HCT116 (cell line): ENCODE measurements at regions not wholly inside any gene's neighbourhood (a gene's known extent, or its start where the extent isn't known, plus 50 kb on each side); places are given as distances from the start of the nearest gene placed in this dataset.

Source experiments
- ATAC-seq: fragments of 200-7000 bp; cut with Tn5 transposase; 2 replicates; pipeline ENCODE4 v1.9.1; 2020; ENCODE audit warnings: mild to moderate bottlenecking, moderate library complexity
- BruUV-seq: library from RNA; stranded (reverse); fragments of 400-500 nt; replicated peaks from 2 replicates; lab custom pipeline; 2021; lab: Mats Ljungman, UMichigan
- CTCF ChIA-PET: fragments of 300-600 bp; sonication (Branson Sonifier 250); formaldehyde crosslinking; loops from one replicate; lab custom pipeline; 2021; ENCODE audit warnings: antibody characterized with exemption; lab: Charles Lee
- POLR2A ChIA-PET: fragments of 300-600, 350-600 bp; sonication (Branson Sonifier 250); formaldehyde crosslinking; loops from one replicate; lab custom pipeline; 2021; ENCODE audit warnings: antibody characterized with exemption; lab: Charles Lee
- RAD21 ChIA-PET, 2 experiments: fragments of 300-600 bp; sonication (Branson Sonifier 250); formaldehyde crosslinking; loops; one replicate each; lab custom pipeline; 2023; ENCODE audit warnings: low total read pairs in 2 of 2; ENCODE audit not compliant: uncharacterized antibody in 2 of 2, unreplicated experiment in 2 of 2, low non-redundant PET in 1 of 2; lab: Charles Lee
- DNase-seq: peaks from one replicate; pipeline ENCODE4 v3.0.0-alpha.2; 2010; ENCODE audit warnings: low read depth, low spot score
- H2AFZ ChIP-seq: fragments of 200-600 bp; shearing (Covaris generic), sonication (generic); 2 replicates; pipeline ENCODE4 v1.6.1; 2017; ENCODE audit warnings: low read depth, mixed run types, mixed read lengths, antibody characterized with exemption, low read length; ENCODE audit not compliant: poor library complexity, severe bottlenecking
- H3K27ac ChIP-seq: 2 replicates; pipeline ENCODE4 v1.5.1; 2012; ENCODE audit warnings: low read depth, low read length
- H3K27me3 ChIP-seq: fragments of 200-600 bp; sonication (generic); 2 replicates; pipeline ENCODE4 v1.6.1; 2016; ENCODE audit warnings: mixed run types, low read length, mixed read lengths; ENCODE audit not compliant: insufficient read depth
- H3K36me3 ChIP-seq, 2 experiments: fragments of 200-500 bp in 1 of 2; fragments of 200-600 bp in 1 of 2; sonication (Bioruptor generic) in 1 of 2; sonication (generic) in 1 of 2; 2 replicates each; pipeline versions ENCODE4 v1.5.1 to v1.6.1; 2014 to 2016; ENCODE audit warnings: low read length in 2 of 2, inconsistent platforms in 1 of 2, mixed read lengths in 1 of 2, mixed run types in 1 of 2; ENCODE audit not compliant: insufficient read depth in 2 of 2, control insufficient read depth in 1 of 2
- H3K4me1 ChIP-seq, 2 experiments: fragments of 200-600 bp in 1 of 2; sonication (generic) in 1 of 2; 2 replicates each; pipeline versions ENCODE4 v1.5.1 to v1.6.1; 2012 to 2017; ENCODE audit warnings: low read length in 2 of 2, inconsistent platforms in 1 of 2, mild to moderate bottlenecking in 1 of 2, mixed read lengths in 1 of 2, mixed run types in 1 of 2, moderate library complexity in 1 of 2; ENCODE audit not compliant: insufficient read depth in 2 of 2, control insufficient read depth in 1 of 2
- H3K4me2 ChIP-seq: fragments of 200-600 bp; sonication (generic); 2 replicates; pipeline ENCODE4 v1.6.1; 2017; ENCODE audit warnings: mixed run types, low read length, mixed read lengths
- H3K4me3 ChIP-seq, 2 experiments: fragments of 200-600 bp in 1 of 2; sonication (generic) in 1 of 2; replicated peaks in 1 of 2; 2 replicates each; pipeline ENCODE4 v1.5.1; 2011 to 2016; ENCODE audit warnings: low read length in 2 of 2, control low read depth in 1 of 2, low read depth in 1 of 2, mild to moderate bottlenecking in 1 of 2, mixed read lengths in 1 of 2, mixed run types in 1 of 2
- H3K79me2 ChIP-seq: fragments of 200-600 bp; sonication (generic); 2 replicates; pipeline ENCODE4 v1.6.1; 2017; ENCODE audit warnings: mild to moderate bottlenecking, mixed run types, low read length, moderate library complexity, mixed read lengths; ENCODE audit not compliant: insufficient read depth
- H3K9ac ChIP-seq: fragments of 200-600 bp; sonication (generic); 2 replicates; pipeline ENCODE4 v1.6.1; 2016; ENCODE audit warnings: low read length, mixed read lengths
- H3K9me2 ChIP-seq: fragments of 200-600 bp; sonication (generic), shearing (Covaris generic); 2 replicates; pipeline ENCODE4 v1.6.1; 2017; ENCODE audit warnings: mixed run types, mild to moderate bottlenecking, moderate library complexity; ENCODE audit not compliant: insufficient read depth
- H3K9me3 ChIP-seq, 2 experiments: fragments of 200-500 bp in 1 of 2; fragments of 200-600 bp in 1 of 2; sonication (Bioruptor generic) in 1 of 2; sonication (generic) in 1 of 2; 2 replicates each; pipeline ENCODE4 v1.6.1; 2014 to 2017; ENCODE audit warnings: low read length in 2 of 2, mixed read lengths in 2 of 2, inconsistent platforms in 1 of 2, low read depth in 1 of 2, mild to moderate bottlenecking in 1 of 2, mixed run types in 1 of 2, moderate library complexity in 1 of 2; ENCODE audit not compliant: control insufficient read depth in 1 of 2, insufficient read depth in 1 of 2
- H4K20me1 ChIP-seq: fragments of 200-600 bp; sonication (generic), shearing (Covaris generic); 2 replicates; pipeline ENCODE4 v1.6.1; 2017; ENCODE audit warnings: mixed run types, mild to moderate bottlenecking, moderate library complexity; ENCODE audit not compliant: insufficient read depth
- ATF3 ChIP-seq: IDR thresholded peaks from 2 replicates; pipeline ENCODE4 v1.6.1; 2012
- CBX3 ChIP-seq: IDR thresholded peaks from 2 replicates; pipeline ENCODE4 v1.6.1; 2012; ENCODE audit warnings: low read depth
- CEBPB ChIP-seq: IDR thresholded peaks from 2 replicates; pipeline ENCODE4 v1.6.1; 2012; ENCODE audit warnings: low read depth
- EGR1 ChIP-seq: IDR thresholded peaks from 2 replicates; pipeline ENCODE4 v1.6.1; 2012; ENCODE audit warnings: low read depth
- ELF1 ChIP-seq: IDR thresholded peaks from 2 replicates; pipeline ENCODE4 v1.6.1; 2012; ENCODE audit warnings: low read depth, borderline replicate concordance
- EZH2 ChIP-seq: fragments of 200-600 bp; sonication (generic); IDR thresholded peaks from 2 replicates; pipeline ENCODE4 v1.6.1; 2017; ENCODE audit warnings: antibody characterized with exemption, mixed run types
- EZH2phosphoT487 ChIP-seq: fragments of 200-600 bp; IDR thresholded peaks from 2 replicates; pipeline ENCODE4 v1.6.1; 2018; ENCODE audit warnings: antibody characterized with exemption, borderline replicate concordance
- FOSL1 ChIP-seq: IDR thresholded peaks from 2 replicates; pipeline ENCODE4 v1.6.1; 2012; ENCODE audit warnings: low read depth
- POLR2A ChIP-seq: IDR thresholded peaks from 2 replicates; pipeline ENCODE4 v1.7.0; 2011; ENCODE audit warnings: borderline replicate concordance; ENCODE audit not compliant: insufficient read depth, insufficient read length; ENCODE audit errors: extremely low read depth
- RAD21 ChIP-seq: IDR thresholded peaks from 2 replicates; pipeline ENCODE4 v1.6.1; 2012; ENCODE audit warnings: low read depth, mild to moderate bottlenecking
- SIN3A ChIP-seq: IDR thresholded peaks from 2 replicates; pipeline ENCODE4 v1.6.1; 2012; ENCODE audit warnings: low read depth
- SP1 ChIP-seq: IDR thresholded peaks from 2 replicates; pipeline ENCODE4 v1.6.1; 2012; ENCODE audit warnings: low read depth
- TCF7L2 ChIP-seq: IDR thresholded peaks from 2 replicates; pipeline ENCODE4 v1.7.0; 2011; ENCODE audit warnings: borderline replicate concordance, inconsistent platforms; ENCODE audit not compliant: insufficient read depth, insufficient read length; ENCODE audit errors: extremely low read depth
- YY1 ChIP-seq: IDR thresholded peaks from 2 replicates; pipeline ENCODE4 v1.6.1; 2011; ENCODE audit warnings: low read length, low read depth, moderate library complexity, mild to moderate bottlenecking; ENCODE audit not compliant: insufficient replicate concordance; ENCODE audit errors: extremely low read depth
- ZBTB33 ChIP-seq: IDR thresholded peaks from 2 replicates; pipeline ENCODE4 v1.6.1; 2011; ENCODE audit warnings: mild to moderate bottlenecking, low read length, moderate library complexity; ENCODE audit not compliant: insufficient replicate concordance; ENCODE audit errors: extremely low read depth
- ZFX ChIP-seq: fragments of 450-650 bp; IDR thresholded peaks from 2 replicates; pipeline ENCODE4 v1.6.1; 2017
- ZNF274 ChIP-seq: fragments of 200-500 bp; sonication (Bioruptor generic); IDR thresholded peaks from 2 replicates; pipeline ENCODE4 v1.6.1; 2014; ENCODE audit warnings: mild to moderate bottlenecking, low read depth, low read length, inconsistent platforms
- intact Hi-C: fragments of 100-400 bp; cut with micrococcal nuclease; formaldehyde crosslinking; loops from 2 replicates; pipeline ENCODE4 v1.10.0; 2022
- TF ChIP-seq, protein P1 (sequence below): IDR thresholded peaks from 2 replicates; pipeline ENCODE4 v1.6.1; 2012; ENCODE audit warnings: low read depth
- TF ChIP-seq, protein P2 (sequence below): IDR thresholded peaks from 2 replicates; pipeline ENCODE4 v1.6.1; 2012
- TF ChIP-seq, protein P3 (sequence below), 3 experiments: fragments of 200-600 bp in 1 of 3; sonication (generic) in 1 of 3; IDR thresholded peaks in 2 of 3; conservative IDR thresholded peaks in 1 of 3; 2 replicates each; pipeline ENCODE4 v1.5.1; 2012 to 2017; ENCODE audit warnings: low read depth in 2 of 3, low read length in 2 of 3, antibody characterized with exemption in 1 of 3, borderline replicate concordance in 1 of 3, control low read depth in 1 of 3, mild to moderate bottlenecking in 1 of 3, mixed read lengths in 1 of 3, mixed run types in 1 of 3, moderate library complexity in 1 of 3; ENCODE audit not compliant: insufficient read depth in 1 of 3

DNA sequence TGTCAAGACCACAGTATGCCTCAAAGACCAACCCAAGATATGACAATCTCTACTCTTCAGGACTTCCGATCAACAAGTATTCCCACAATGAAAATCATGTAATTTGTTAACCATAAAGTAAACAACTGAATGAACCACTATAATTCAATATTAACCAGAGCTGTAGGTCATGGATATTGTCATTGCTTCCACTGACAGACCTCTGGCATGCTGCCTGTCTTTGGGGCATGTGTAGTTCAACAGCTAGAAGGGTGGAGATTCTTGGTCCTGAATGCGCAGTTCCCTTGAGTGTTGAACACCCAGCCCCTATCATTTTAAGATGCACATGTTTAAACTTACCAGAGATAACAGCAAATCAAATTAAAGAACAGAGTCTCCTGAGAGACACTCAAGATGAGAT is 283.0 kb downstream of the CEMIP2 start (continued):
- TF ChIP-seq, protein P1, sequence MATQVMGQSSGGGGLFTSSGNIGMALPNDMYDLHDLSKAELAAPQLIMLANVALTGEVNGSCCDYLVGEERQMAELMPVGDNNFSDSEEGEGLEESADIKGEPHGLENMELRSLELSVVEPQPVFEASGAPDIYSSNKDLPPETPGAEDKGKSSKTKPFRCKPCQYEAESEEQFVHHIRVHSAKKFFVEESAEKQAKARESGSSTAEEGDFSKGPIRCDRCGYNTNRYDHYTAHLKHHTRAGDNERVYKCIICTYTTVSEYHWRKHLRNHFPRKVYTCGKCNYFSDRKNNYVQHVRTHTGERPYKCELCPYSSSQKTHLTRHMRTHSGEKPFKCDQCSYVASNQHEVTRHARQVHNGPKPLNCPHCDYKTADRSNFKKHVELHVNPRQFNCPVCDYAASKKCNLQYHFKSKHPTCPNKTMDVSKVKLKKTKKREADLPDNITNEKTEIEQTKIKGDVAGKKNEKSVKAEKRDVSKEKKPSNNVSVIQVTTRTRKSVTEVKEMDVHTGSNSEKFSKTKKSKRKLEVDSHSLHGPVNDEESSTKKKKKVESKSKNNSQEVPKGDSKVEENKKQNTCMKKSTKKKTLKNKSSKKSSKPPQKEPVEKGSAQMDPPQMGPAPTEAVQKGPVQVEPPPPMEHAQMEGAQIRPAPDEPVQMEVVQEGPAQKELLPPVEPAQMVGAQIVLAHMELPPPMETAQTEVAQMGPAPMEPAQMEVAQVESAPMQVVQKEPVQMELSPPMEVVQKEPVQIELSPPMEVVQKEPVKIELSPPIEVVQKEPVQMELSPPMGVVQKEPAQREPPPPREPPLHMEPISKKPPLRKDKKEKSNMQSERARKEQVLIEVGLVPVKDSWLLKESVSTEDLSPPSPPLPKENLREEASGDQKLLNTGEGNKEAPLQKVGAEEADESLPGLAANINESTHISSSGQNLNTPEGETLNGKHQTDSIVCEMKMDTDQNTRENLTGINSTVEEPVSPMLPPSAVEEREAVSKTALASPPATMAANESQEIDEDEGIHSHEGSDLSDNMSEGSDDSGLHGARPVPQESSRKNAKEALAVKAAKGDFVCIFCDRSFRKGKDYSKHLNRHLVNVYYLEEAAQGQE, result no peak
- TF ChIP-seq SP1 (no peak), SIN3A (no peak)

GRCh38 chr9:71483436-71483835 is 284.9 kb downstream of the CEMIP2 start:
- Histone ChIP-seq H3K9ac (no peak overlapping the region), H2AFZ (no peak overlapping the region), H3K4me3 (no peak overlapping the region), H3K4me2 (no peak overlapping the region), H3K27me3 (peaks cover 45% of the 10 kb centered on the region), H3K9me2 (no peaks in the 10 kb centered on the region), H3K9me3 (no peaks in the 10 kb centered on the region), H3K4me1 (no peaks in the 10 kb centered on the region), H4K20me1 (no peaks in the 10 kb centered on the region), H3K36me3 (no peaks in the 10 kb centered on the region), H3K27ac (no peak overlapping the region), H3K79me2 (no peaks in the 10 kb centered on the region)
- ChIA-PET CTCF (no interaction called here), POLR2A (no interaction called here), RAD21 (no interaction called here)
- BruUV-seq, result no TSS peak
- ATAC-seq (no peak), DNase-seq (no peak)
- intact Hi-C loops, result no loop called here
- TF ChIP-seq, protein P2, sequence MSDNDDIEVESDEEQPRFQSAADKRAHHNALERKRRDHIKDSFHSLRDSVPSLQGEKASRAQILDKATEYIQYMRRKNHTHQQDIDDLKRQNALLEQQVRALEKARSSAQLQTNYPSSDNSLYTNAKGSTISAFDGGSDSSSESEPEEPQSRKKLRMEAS, result no peak
- no peak for TF ChIP-seq POLR2A
- TF ChIP-seq SP1, result no peak
- TF ChIP-seq TCF7L2, result no peak
- TF ChIP-seq RAD21, result no peak
- no peak for TF ChIP-seq ZNF274
- TF ChIP-seq EGR1, result no peak
- TF ChIP-seq YY1, result no peak
- TF ChIP-seq CEBPB, result no peak
- no peak for TF ChIP-seq ATF3
- TF ChIP-seq, protein P3, sequence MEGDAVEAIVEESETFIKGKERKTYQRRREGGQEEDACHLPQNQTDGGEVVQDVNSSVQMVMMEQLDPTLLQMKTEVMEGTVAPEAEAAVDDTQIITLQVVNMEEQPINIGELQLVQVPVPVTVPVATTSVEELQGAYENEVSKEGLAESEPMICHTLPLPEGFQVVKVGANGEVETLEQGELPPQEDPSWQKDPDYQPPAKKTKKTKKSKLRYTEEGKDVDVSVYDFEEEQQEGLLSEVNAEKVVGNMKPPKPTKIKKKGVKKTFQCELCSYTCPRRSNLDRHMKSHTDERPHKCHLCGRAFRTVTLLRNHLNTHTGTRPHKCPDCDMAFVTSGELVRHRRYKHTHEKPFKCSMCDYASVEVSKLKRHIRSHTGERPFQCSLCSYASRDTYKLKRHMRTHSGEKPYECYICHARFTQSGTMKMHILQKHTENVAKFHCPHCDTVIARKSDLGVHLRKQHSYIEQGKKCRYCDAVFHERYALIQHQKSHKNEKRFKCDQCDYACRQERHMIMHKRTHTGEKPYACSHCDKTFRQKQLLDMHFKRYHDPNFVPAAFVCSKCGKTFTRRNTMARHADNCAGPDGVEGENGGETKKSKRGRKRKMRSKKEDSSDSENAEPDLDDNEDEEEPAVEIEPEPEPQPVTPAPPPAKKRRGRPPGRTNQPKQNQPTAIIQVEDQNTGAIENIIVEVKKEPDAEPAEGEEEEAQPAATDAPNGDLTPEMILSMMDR (IDR thresholded peaks at IDR 0.05 in 2 of 3, conservative IDR thresholded peaks at IDR 0.05 in 1 of 3; ENCODE audit: borderline replicate concordance in 1 of 3, insufficient read depth in 1 of 3, low read depth in 2 of 3, low read length in 2 of 3), result no peak
- no peak for TF ChIP-seq ZBTB33
- no peak for TF ChIP-seq CBX3
- no peak for TF ChIP-seq ZFX
- no peak for TF ChIP-seq EZH2phosphoT487
- TF ChIP-seq EZH2, result no peak
- no peak for TF ChIP-seq ELF1
- no peak for TF ChIP-seq FOSL1
